NCI-H524 (cell line): ENCODE measurements at regions not wholly inside any gene's neighbourhood (a gene's known extent, or its start where the extent isn't known, plus 50 kb on each side); places are given as distances from the start of the nearest gene placed in this dataset.
"Not testable (repeated sequence)": the region's sequence is repeated elsewhere in the genome, so short reads cannot be mapped to it uniquely, and the experiment has no call there.

Source experiments
- DNase-seq, 2 experiments: peaks; one replicate each; lab custom pipeline; 2025; lab: John Stamatoyannopoulos, UW

GRCh38 chr11:129699711-129700304 is 115.8 kb upstream of the TMEM45B start:
- DNase-seq: peak; percentile 2 to 52

GRCh38 chr11:129700701-129701100 is 114.9 kb upstream of the TMEM45B start:
- DNase-seq: no peak

GRCh38 chr11:129701706-129702105 is 113.9 kb upstream of the TMEM45B start:
- DNase-seq: no peak

- no peak for DNase-seq
Observed at GRCh38 chr11:129702410-129703398, 112.9 kb upstream of the TMEM45B start.

GRCh38 chr11:129703846-129704245 is 111.8 kb upstream of the TMEM45B start:
- no peak for DNase-seq

GRCh38 chr11:129704831-129705230 is 110.8 kb upstream of the TMEM45B start:
- DNase-seq: no peak

- DNase-seq: no peak
Observed at GRCh38 chr11:129705341-129705740, 110.3 kb upstream of the TMEM45B start.

- DNase-seq: no peak
Observed at GRCh38 chr11:129705933-129706332, 109.7 kb upstream of the TMEM45B start.

- no peak for DNase-seq
Observed at GRCh38 chr11:129709801-129710398, 105.7 kb upstream of the TMEM45B start.

- DNase-seq: no peak
Observed at GRCh38 chr11:129710423-129710822, 105.2 kb upstream of the TMEM45B start.

- no peak for DNase-seq
Observed at GRCh38 chr11:129711760-129712159, 103.9 kb upstream of the TMEM45B start.

- DNase-seq: not testable (repeated sequence)
Observed at GRCh38 chr11:129712486-129713240, 103.0 kb upstream of the TMEM45B start.

- no peak for DNase-seq
Observed at GRCh38 chr11:129719037-129719436, 96.6 kb upstream of the TMEM45B start.

GRCh38 chr11:129720156-129720555 is 95.5 kb upstream of the TMEM45B start:
- DNase-seq: peak in 1 of 2 experiments; percentile 61

GRCh38 chr11:129720994-129721393 is 94.7 kb upstream of the TMEM45B start:
- DNase-seq: no peak

- DNase-seq: no peak
Observed at GRCh38 chr11:129721685-129722084, 94.0 kb upstream of the TMEM45B start.

- no peak for DNase-seq
Observed at GRCh38 chr11:129722529-129722928, 93.1 kb upstream of the TMEM45B start.

- DNase-seq: peak in 1 of 2 experiments; percentile 26
Observed at GRCh38 chr11:129723146-129723760, 92.4 kb upstream of the TMEM45B start.

- peak; percentile 91 to 95 for DNase-seq
Observed at GRCh38 chr11:129723761-129724162, 91.9 kb upstream of the TMEM45B start.

GRCh38 chr11:129724866-129725265 is 90.8 kb upstream of the TMEM45B start:
- DNase-seq: no peak

GRCh38 chr11:129726179-129726578 is 89.5 kb upstream of the TMEM45B start:
- no peak for DNase-seq

GRCh38 chr11:129728581-129728980 is 87.1 kb upstream of the TMEM45B start:
- peak; percentile 74 to 88 for DNase-seq
